ENCODE measurements at regions not wholly inside any gene's neighbourhood (a gene's known extent, or its start where the extent isn't known, plus 50 kb on each side); places are given as distances from the start of the nearest gene placed in this dataset.

DNA sequence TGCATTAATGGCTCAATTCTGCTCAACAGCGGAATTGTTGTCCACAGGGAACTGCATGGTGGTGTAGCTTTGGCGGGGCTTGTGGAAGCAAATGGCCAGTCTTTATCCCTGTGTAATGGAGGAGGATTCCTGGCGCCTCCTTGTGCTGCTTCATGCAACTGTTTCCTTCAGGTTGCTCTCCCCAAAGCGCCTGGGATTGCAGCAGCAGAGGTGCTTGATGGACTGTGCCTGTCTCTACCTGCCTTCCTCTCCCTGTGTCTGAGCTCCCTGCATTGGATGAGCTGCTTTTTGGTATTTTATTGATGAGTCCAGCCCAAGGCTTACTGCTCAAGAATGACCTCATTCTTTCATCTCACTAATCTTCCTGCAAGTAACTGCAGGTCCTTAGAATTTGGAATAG lies 72.9 kb upstream of the NDN start:
- CTCF ChIA-PET = no interaction called here
- H3K27ac ChIP-seq (ENCODE audit: control insufficient read depth, insufficient read depth) = no peak overlapping the region
- H3K79me2 ChIP-seq (ENCODE audit: control insufficient read depth, insufficient read depth, low read length) = no peaks in the 10 kb centered on the region
- no peak overlapping the region for H2AFZ ChIP-seq (ENCODE audit: control insufficient read depth, low read depth, low read length)
- FAIRE-seq = no peak
- TF ChIP-seq SREBF1 (IDR thresholded peaks at IDR 0.05; ENCODE audit: low read length) = no peak
- TF ChIP-seq ZNF384 (IDR thresholded peaks at IDR 0.05; ENCODE audit: borderline replicate concordance, low read depth, low read length) = no peak
- no peak for TF ChIP-seq YBX1 (IDR thresholded peaks at IDR 0.05)
- TF ChIP-seq BRCA1 (IDR thresholded peaks at IDR 0.05; ENCODE audit: low read depth, low read length) = no peak
- TF ChIP-seq, protein P1, sequence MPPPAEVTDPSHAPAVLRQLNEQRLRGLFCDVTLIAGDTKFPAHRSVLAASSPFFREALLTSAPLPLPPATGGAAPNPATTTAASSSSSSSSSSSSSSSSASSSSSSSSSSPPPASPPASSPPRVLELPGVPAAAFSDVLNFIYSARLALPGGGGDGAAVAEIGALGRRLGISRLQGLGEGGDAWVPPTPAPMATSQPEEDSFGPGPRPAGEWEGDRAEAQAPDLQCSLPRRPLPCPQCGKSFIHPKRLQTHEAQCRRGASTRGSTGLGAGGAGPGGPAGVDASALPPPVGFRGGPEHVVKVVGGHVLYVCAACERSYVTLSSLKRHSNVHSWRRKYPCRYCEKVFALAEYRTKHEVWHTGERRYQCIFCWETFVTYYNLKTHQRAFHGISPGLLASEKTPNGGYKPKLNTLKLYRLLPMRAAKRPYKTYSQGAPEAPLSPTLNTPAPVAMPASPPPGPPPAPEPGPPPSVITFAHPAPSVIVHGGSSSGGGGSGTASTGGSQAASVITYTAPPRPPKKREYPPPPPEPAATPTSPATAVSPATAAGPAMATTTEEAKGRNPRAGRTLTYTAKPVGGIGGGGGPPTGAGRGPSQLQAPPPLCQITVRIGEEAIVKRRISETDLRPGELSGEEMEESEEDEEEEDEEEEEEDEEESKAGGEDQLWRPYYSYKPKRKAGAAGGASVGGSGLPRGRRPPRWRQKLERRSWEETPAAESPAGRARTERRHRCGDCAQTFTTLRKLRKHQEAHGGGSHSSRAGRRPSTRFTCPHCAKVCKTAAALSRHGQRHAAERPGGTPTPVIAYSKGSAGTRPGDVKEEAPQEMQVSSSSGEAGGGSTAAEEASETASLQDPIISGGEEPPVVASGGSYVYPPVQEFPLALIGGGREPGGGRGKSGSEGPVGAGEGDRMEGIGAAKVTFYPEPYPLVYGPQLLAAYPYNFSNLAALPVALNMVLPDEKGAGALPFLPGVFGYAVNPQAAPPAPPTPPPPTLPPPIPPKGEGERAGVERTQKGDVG (CRISPR knock-in tag; IDR thresholded peaks at IDR 0.05) = no peak
- no peak for TF ChIP-seq MEF2B (IDR thresholded peaks at IDR 0.05; ENCODE audit: partially characterized antibody, poor library complexity, severe bottlenecking)
- no peak for TF ChIP-seq MTA3 (IDR thresholded peaks at IDR 0.05; ENCODE audit: borderline replicate concordance, low read length)
- TF ChIP-seq ZNF274 (IDR thresholded peaks at IDR 0.05; ENCODE audit: insufficient read depth, insufficient read length) = no peak
- no peak for TF ChIP-seq PML (IDR thresholded peaks at IDR 0.05; ENCODE audit: low read length)
- no peak for TF ChIP-seq ATF2 (IDR thresholded peaks at IDR 0.05; ENCODE audit: low read length)
- TF ChIP-seq ZNF687 (IDR thresholded peaks at IDR 0.05) = no peak
- TF ChIP-seq MYB (IDR thresholded peaks at IDR 0.05; ENCODE audit: borderline replicate concordance, low read depth, low read length) = no peak
- TF ChIP-seq NFYA (IDR thresholded peaks at IDR 0.05; ENCODE audit: borderline replicate concordance, low read depth, low read length) = no peak
- TF ChIP-seq SREBF2 (IDR thresholded peaks at IDR 0.05; ENCODE audit: low read length) = no peak
- no peak for TF ChIP-seq SMC3 (IDR thresholded peaks at IDR 0.05; ENCODE audit: borderline replicate concordance, low read length)
- TF ChIP-seq KDM1A (IDR thresholded peaks at IDR 0.05; ENCODE audit: borderline replicate concordance) = no peak
- no peak for TF ChIP-seq IRF4 (IDR thresholded peaks at IDR 0.05; ENCODE audit: low read depth, low read length)
- intact Hi-C loops (cut with micrococcal nuclease; ENCODE audit: unreplicated experiment) = no loop called here
- no peaks in the 10 kb centered on the region; the same call in 2 of the 3 replicates for H3K9me3 ChIP-seq (replicated peaks; ENCODE audit: control insufficient read depth, insufficient read depth, low read length)
- no peaks in the 10 kb centered on the region for H3K27me3 ChIP-seq (replicated peaks in 1 of 2; ENCODE audit: control insufficient read depth in 2 of 2, insufficient read depth in 2 of 2, low read length in 1 of 2)
- H3K9ac ChIP-seq (ENCODE audit: control insufficient read depth, insufficient read depth, low read length) = no peak overlapping the region
- no peak overlapping the region for H3K4me2 ChIP-seq (ENCODE audit: control insufficient read depth, insufficient read depth)
- POLR2A ChIA-PET = no interaction called here
- SMC1A ChIA-PET (ENCODE audit: uncharacterized antibody, unreplicated experiment) = no interaction called here
- no peak for DNase-seq (ENCODE audit: low read depth, low spot score)
- no peaks in the 10 kb centered on the region for H3K4me1 ChIP-seq (ENCODE audit: control insufficient read depth, insufficient read depth, low read length)
- WGBS (ENCODE audit: insufficient coverage, insufficient replicate concordance, low lambda C conversion rate, missing lambda C conversion rate) = 5% methylated on average over 4 of the region's 4 CpGs
- H3K36me3 ChIP-seq (ENCODE audit: control insufficient read depth in 2 of 2, insufficient read depth in 2 of 2, low read length in 1 of 2) = no peaks in the 10 kb centered on the region
- no peaks in the 10 kb centered on the region for H4K20me1 ChIP-seq (ENCODE audit: control insufficient read depth, insufficient read depth)
- no peak for ATAC-seq
- in situ Hi-C loops (cut with MboI) = no loop called here
- BruUV-seq (replicated peaks) = no TSS peak
- RAD21 ChIA-PET (ENCODE audit: unreplicated experiment) = no interaction called here
- H3K4me3 ChIP-seq = no peak overlapping the region

Measured in GM12878 (cell line).